ENCODE measurements at regions not wholly inside any gene's neighbourhood (a gene's known extent, or its start where the extent isn't known, plus 50 kb on each side); places are given as distances from the start of the nearest gene placed in this dataset.
"Not testable (repeated sequence)": the region's sequence is repeated elsewhere in the genome, so short reads cannot be mapped to it uniquely, and the experiment has no call there.

DNA sequence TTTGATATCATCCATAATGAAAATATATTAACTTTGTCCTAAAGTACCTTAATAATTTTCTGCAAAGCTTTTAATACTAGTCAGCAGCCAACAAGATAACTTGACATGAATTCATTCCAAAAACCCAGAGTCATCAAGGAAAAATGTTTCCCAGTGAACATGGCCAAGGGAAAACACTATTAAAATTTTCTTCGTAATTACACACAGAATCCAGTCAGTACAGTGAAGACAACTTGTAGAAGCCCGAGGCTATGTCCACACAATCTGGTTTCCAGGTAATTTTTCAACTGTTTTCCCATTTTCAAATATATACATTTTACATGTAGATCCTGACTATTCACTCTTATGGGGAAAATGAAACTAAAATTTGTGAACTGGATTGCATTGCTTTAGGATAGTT lies 600.9 kb downstream of the CDH8 start:
- DNase-seq (ENCODE audit: extremely low read depth in 1 of 2, low read depth in 1 of 2), result no peak

- no peak for DNase-seq (ENCODE audit: extremely low read depth in 1 of 2, low read depth in 1 of 2)
These were observed 603.8 kb downstream of the CDH8 start for GRCh38 chr16:61432421-61432820.

DNA sequence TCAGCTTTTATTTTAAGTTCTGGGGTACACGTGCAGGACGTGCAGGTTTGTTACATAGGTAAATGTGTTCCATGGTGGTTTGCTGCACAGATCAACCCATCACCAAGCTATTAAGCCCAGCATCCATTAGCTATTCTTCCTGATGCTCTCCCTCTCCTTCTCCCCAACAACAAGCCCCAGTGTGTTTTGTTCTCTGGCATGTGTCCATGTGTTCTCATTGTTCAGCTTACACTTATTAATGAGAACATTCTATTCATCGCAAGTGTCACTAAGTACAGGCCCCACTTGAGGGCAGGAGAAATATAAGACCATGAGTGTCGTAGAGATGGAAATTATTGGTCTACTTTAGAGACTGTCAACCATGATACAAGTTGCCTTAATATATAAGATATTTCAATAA lies 615.1 kb downstream of the CDH8 start:
- no peak for DNase-seq (ENCODE audit: extremely low read depth in 1 of 2, low read depth in 1 of 2)

DNA sequence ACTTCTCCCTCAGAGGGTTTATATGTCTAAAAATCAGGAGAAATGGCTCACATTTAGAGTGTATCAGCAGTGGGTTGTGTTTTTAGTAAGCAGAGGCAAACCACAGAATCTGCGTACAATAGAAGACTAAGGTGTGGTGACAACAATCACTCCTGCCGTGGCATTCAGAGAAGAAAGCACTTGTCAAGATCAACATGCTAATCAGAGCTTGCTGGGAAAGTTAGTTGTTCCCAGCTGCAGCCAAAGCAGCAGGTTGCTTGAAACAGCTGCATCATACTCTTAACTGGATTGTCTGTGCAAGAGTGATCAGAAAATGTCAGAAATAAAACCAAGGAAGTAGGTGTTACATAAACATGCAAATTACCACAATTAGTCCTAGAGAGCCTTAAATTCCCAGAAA lies 616.4 kb downstream of the CDH8 start:
- no peak for DNase-seq (ENCODE audit: extremely low read depth in 1 of 2, low read depth in 1 of 2)

DNA sequence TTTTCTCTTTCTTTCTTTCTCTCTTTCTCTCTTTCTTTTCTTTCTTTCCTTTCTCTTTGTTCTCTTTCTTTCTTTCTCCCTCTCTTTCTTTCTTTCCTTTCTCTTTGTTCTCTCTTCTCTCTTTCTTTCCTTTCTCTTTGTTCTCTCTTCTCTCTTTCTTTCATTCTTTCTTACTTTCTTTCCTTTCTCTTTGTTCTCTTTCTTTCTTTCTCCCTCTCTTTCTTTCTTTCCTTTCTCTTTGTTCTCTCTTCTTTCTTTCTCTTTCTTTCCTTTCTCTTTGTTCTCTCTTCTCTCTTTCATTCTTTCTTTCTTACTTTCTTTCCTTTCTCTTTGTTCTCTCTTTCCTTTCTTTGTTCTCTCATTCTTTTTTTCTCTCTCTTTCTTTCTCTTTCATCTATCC lies 617.4 kb downstream of the CDH8 start:
- not testable (repeated sequence) for DNase-seq (ENCODE audit: extremely low read depth in 1 of 2, low read depth in 1 of 2)

DNA sequence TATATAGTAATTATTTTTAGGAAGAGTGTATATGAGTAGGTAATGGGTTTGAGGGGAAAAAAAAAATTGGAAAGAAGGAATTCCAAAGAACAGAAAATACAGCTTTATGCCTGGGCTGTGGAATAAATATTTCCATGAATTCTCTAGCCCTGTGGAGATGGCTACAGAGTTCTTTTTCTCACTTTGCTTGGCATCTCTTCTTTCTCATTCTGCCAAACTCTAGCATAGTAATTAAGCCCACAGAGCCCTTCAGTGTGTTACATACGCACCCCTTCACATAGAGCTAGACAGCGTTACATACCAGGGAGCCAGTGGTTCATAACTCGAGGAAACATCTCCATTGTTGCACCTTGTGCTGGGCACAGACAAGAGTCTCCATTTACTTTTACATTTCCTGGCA lies 621.1 kb downstream of the CDH8 start:
- no peak for DNase-seq (ENCODE audit: extremely low read depth in 1 of 2, low read depth in 1 of 2)

DNA sequence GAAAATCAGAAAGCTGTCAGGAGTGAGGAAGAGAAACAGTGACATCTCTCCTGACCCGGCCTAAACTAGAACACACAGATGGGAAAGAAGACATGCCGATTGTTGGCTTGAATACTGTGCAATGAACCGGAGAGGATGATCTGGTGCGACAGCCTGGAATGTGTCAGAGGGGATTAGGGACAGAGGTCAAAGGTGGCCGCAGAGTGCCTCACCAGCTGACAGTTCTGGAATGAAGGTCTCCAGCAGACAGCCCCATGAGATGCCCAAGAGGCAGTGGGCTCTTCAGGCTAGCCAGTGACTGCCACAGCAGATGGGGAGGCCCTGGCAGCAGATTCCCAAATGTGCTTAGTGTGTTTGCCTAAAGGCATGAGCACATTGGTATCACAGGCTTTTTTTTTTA lies 623.2 kb downstream of the CDH8 start:
- DNase-seq (ENCODE audit: extremely low read depth in 1 of 2, low read depth in 1 of 2), result no peak

- DNase-seq (ENCODE audit: extremely low read depth in 1 of 2, low read depth in 1 of 2), result no peak
These were observed 623.7 kb downstream of the CDH8 start for GRCh38 chr16:61412562-61412961.

GRCh38 chr16:61409604-61410003 lies 626.6 kb downstream of the CDH8 start:
- DNase-seq (ENCODE audit: extremely low read depth in 1 of 2, low read depth in 1 of 2), result no peak

DNA sequence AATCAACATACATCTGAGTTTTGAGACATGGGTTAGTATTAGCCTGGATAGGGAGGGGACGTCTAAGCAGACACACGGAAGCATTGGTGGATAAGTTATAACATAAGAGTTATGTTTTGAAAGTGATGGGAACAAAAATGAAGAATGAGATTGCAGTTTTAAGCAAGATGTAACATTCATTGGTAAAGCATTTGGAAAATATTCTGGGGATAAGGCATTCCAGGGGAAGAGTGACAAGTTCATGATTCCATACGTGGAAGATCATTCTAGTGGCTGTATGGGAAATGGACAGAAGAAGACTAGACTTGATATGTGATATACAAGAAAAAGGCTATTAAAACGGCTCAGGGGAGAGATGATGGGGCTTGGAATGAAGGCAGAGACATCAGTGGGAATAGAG lies 632.9 kb downstream of the CDH8 start:
- no peak for DNase-seq (ENCODE audit: extremely low read depth in 1 of 2, low read depth in 1 of 2)

GRCh38 chr16:61391896-61392295 lies 644.3 kb downstream of the CDH8 start:
- no peak for DNase-seq (ENCODE audit: extremely low read depth in 1 of 2, low read depth in 1 of 2)

DNA sequence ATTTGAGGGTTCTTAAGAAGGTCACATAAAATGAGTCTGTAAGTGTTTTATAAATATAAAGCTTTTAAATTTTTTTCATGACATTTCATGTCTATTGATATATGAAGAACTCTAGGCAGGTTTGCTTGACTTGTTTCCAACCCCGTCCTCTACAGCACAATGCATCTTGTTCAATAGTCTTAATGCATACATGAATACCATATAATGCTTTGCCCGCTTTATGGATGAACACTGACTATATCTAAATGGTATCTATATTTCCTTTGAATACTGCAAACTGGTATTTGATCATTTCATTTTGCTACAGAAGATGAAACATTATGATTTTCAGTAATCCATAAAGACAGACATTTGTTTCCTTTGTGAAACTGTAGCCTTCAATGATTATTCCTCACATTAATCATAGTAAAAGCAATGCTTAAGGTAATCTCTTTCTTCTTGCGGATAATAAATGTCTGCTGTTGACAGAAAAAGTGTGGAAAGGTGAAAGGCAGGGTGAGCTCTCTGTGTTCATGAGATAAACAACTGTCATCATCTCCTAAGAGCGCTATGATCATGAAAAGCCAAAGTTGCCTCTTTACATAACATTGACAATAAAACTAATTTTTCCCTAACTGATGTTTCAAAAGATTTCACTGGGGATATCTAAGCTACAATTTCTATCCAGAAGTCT lies 645.1 kb downstream of the CDH8 start:
- DNase-seq (ENCODE audit: extremely low read depth in 1 of 2, low read depth in 1 of 2), result no peak

DNA sequence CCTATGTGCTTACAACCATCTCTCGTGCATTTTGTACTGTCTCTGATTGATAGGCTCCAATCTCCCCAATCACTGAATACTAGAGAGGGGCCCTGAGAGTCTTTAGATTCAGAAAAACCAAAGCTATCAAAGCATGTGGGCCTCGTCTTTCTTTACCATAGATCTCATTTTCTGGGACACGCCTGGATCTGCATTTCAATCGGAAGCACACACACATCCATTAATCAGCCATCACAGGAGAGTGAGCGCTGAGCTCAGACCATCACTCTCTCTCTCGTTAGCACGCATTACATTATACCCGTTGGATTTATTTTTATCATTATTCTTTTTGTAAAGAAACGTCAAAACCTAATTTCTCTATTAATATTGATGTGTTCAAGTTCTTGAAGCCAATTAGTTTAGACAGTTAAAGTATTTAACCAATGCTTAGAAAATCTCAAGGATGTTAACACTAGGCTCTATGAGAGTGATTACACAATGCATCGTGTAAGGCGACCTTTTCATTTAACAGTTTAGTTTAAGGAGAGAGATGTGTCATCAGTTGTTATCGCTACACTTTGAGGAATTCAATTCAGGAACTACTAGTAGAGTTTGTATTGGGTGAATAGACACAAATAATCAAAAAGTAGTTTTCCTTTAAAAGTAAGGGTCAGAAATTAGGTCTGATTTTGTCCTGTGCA lies 650.7 kb downstream of the CDH8 start:
- DNase-seq (ENCODE audit: extremely low read depth in 1 of 2, low read depth in 1 of 2), result no peak

DNA sequence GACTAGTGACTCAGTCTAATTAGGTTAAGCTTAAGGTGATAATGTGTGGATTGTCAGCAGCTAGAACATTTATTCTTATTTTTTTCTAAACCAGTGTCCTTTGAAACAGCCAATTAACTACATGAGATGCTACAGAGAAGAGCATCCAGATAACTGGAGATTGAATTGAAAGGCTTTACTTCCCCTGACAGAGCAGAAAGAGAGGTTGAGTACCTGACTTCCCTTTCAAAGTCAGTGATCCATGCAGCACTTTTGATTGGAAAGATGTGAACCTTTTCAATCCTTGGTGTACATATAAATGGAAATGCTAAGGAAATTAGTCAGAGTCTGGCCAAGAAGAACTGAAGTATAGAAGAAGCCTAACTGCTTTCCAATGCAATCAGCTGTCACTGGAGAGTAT lies 653.8 kb downstream of the CDH8 start:
- no peak for DNase-seq (ENCODE audit: extremely low read depth in 1 of 2, low read depth in 1 of 2)

GRCh38 chr16:61379311-61379710 lies 656.9 kb downstream of the CDH8 start:
- DNase-seq (ENCODE audit: extremely low read depth in 1 of 2, low read depth in 1 of 2), result no peak

DNA sequence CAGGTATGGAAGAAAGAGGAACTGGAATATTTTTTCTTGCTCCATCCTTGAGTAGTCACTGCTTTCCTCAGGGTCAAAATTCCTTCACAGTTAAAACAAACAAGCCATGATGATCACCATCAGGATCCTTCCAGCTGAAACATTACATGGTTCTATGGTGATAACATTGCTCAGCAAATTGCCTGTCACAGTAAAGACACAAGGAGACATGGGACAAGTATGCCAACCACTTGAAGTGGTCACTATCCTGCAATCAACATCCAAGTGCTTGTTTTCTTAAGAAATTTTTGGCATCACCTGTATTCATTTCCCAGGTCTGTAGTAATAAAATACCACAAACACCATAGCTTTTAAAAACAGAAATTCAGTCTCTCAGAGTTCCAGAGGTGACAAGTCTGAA lies 662.2 kb downstream of the CDH8 start:
- no peak for DNase-seq (ENCODE audit: extremely low read depth in 1 of 2, low read depth in 1 of 2)

GRCh38 chr16:61371881-61372280 lies 664.4 kb downstream of the CDH8 start:
- DNase-seq (ENCODE audit: extremely low read depth in 1 of 2, low read depth in 1 of 2), result no peak

DNA sequence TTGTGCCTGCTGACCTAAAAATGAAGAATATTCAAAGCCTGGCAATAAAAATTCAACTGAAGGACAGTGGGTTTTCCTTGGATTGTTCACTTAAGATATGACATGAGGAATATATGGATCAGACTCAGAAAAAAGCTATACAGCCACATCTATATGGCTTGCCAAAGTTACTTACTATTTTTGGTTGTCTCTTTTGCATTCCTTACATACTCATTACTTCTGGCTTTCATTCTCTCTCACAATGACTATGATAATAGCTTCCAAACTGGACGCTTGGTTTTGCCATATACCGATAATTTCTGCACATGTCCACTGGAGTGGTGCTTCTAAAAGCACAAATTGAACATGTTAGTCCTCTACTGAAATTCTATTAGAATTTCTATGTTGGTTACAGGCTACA lies 664.9 kb downstream of the CDH8 start:
- no peak for DNase-seq (ENCODE audit: extremely low read depth in 1 of 2, low read depth in 1 of 2)

GRCh38 chr16:61370564-61370963 lies 665.7 kb downstream of the CDH8 start:
- no peak for DNase-seq (ENCODE audit: extremely low read depth in 1 of 2, low read depth in 1 of 2)

DNA sequence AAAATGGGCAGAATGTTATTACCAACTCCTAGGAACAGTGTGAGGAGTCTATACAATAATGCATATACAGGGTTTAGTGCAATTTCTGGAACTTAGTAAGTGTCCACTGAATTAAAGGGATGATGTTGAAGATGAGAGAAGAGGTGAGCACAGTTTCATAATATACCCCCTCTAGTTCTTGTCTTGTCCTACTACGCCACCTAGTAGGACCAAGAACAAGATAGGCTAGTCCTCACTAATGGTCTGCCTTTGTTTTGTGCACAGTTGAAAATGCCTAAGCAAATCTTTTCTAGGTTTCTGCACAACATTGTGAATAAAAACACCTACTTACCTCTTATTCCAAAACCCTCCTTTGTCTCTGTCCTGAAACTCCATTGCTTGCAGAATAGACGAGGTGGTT lies 670.2 kb downstream of the CDH8 start:
- DNase-seq (ENCODE audit: extremely low read depth in 1 of 2, low read depth in 1 of 2), result no peak

- DNase-seq (ENCODE audit: extremely low read depth in 1 of 2, low read depth in 1 of 2), result no peak
These were observed 671.2 kb downstream of the CDH8 start for GRCh38 chr16:61364990-61365389.

GRCh38 chr16:61362585-61362984 lies 673.7 kb downstream of the CDH8 start:
- DNase-seq (ENCODE audit: extremely low read depth in 1 of 2, low read depth in 1 of 2), result no peak

- DNase-seq (ENCODE audit: extremely low read depth in 1 of 2, low read depth in 1 of 2), result no peak
These were observed 691.4 kb downstream of the CDH8 start for GRCh38 chr16:61344791-61345190.
